ENCODE measurements at regions not wholly inside any gene's neighbourhood (a gene's known extent, or its start where the extent isn't known, plus 50 kb on each side); places are given as distances from the start of the nearest gene placed in this dataset.
"Not testable (repeated sequence)": the region's sequence is repeated elsewhere in the genome, so short reads cannot be mapped to it uniquely, and the experiment has no call there.

DNA sequence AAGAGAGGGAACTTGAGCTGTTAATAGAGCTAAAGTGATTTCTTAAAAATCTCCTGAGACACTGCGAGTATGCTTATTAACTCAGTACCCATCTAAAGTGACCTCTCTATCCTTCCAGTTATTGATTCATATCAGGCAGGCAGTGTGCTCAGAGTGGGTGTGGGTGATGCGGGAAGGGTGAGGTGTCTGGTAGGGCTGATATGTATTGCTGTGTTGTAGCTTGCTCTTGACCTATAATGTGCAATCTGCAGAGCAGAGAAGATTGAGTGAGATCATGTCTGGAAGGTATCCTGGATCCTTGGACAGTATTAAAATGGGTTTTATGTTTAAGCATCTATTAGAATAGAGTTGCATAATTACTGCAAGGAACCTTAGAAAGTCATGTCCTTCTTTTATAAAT is 71.9 kb upstream of the SEC22B start:
- H3K27ac ChIP-seq (ENCODE audit: low read depth, low read length); H3K9me3 ChIP-seq (ENCODE audit: control insufficient read depth, insufficient read depth, low read length); DNase-seq (ENCODE audit: low read depth, low spot score); H3K4me3 ChIP-seq (ENCODE audit: low read depth, low read length); H3K27me3 ChIP-seq (ENCODE audit: control insufficient read depth, insufficient read depth, low read length); POLR2A ChIA-PET; CTCF ChIA-PET: not testable (repeated sequence)

DNA sequence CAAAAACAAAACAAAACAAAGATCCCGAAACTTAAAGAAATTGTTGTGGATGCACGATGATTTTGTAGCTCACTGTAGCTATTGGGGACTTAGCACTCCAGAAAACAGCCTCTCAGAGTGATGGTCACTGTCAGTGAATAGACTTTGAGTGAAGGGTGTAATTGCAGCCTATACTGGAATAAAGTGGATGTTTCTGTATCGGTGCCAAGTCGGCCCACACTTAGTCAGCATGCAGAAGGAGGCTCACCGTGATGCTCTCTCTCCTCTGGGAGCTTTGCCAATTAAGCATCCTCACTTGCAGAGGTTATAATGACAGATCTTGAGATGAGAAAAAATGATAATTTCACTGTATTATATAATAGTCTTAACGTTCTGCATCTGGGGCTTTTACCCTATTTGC is 67.5 kb upstream of the SEC22B start:
- H3K27ac ChIP-seq (ENCODE audit: low read depth, low read length); H3K27me3 ChIP-seq (ENCODE audit: control insufficient read depth, insufficient read depth, low read length); H3K4me3 ChIP-seq (ENCODE audit: low read depth, low read length); POLR2A ChIA-PET; CTCF ChIA-PET; H3K9me3 ChIP-seq (ENCODE audit: control insufficient read depth, insufficient read depth, low read length); DNase-seq (ENCODE audit: low read depth, low spot score): not testable (repeated sequence)

DNA sequence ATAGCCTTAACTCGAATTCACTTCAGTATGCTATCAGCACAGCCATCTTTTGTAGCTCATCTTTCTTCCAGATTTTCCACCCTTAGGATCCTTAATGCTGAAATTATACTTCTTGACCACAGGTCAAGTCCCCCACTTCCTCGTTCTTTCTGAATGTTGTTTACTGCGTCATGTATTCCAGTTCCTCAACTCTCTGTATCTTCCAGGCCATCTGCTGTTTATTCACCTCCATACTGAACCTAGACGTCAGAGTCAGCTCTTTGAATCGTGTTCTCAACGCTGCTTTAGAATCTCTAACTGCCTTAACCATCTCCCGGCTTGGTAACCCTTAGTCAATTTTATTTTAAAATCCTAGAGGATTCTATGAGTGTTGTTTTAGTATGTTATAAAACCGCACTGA is 66.3 kb upstream of the SEC22B start:
- CTCF ChIA-PET; H3K27ac ChIP-seq (ENCODE audit: low read depth, low read length); H3K27me3 ChIP-seq (ENCODE audit: control insufficient read depth, insufficient read depth, low read length); H3K4me3 ChIP-seq (ENCODE audit: low read depth, low read length); DNase-seq (ENCODE audit: low read depth, low spot score); POLR2A ChIA-PET; H3K9me3 ChIP-seq (ENCODE audit: control insufficient read depth, insufficient read depth, low read length): not testable (repeated sequence)

DNA sequence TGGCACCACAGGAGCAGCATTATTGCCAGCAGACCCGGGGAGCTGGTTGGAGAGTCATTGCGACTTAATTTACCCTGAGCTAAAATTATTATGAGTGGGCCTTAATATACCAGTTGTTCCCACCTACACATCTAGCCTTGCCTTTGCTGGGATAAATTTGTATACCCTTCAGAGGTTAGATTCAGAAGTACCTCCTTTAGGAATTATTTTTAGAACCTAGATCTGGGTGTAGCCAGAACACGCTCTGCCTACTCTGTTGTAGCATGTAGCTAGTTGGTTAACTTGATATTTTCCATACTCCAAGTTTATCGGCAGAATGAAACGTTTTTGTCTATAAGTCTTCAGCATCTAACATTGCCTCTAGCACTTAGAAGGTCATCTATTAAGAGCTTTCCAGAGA is 65.5 kb upstream of the SEC22B start:
- H3K27me3 ChIP-seq (ENCODE audit: control insufficient read depth, insufficient read depth, low read length); POLR2A ChIA-PET; CTCF ChIA-PET; H3K27ac ChIP-seq (ENCODE audit: low read depth, low read length); H3K9me3 ChIP-seq (ENCODE audit: control insufficient read depth, insufficient read depth, low read length); H3K4me3 ChIP-seq (ENCODE audit: low read depth, low read length); DNase-seq (ENCODE audit: low read depth, low spot score): not testable (repeated sequence)

DNA sequence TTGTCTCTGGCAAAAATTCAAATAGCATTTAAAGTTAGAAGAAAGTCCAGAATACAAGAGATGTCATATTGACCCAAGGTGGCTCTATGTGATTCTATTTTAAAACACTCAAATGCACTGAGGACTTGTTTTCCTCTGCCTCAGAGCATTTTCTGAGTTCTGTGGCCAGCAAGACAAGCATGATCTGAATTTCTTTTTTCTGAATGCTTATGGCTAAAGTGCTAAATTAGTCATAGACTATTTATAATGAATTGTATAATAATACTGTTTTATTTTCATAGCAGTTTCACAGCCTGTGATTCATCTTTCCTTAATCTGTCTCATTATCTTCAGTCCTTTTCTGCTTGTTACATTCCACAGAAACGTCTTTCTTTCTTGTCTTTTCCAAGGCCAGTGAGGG is 63.9 kb upstream of the SEC22B start:
- POLR2A ChIA-PET; H3K4me3 ChIP-seq (ENCODE audit: low read depth, low read length); CTCF ChIA-PET; H3K27ac ChIP-seq (ENCODE audit: low read depth, low read length); H3K27me3 ChIP-seq (ENCODE audit: control insufficient read depth, insufficient read depth, low read length); DNase-seq (ENCODE audit: low read depth, low spot score); H3K9me3 ChIP-seq (ENCODE audit: control insufficient read depth, insufficient read depth, low read length): not testable (repeated sequence)

DNA sequence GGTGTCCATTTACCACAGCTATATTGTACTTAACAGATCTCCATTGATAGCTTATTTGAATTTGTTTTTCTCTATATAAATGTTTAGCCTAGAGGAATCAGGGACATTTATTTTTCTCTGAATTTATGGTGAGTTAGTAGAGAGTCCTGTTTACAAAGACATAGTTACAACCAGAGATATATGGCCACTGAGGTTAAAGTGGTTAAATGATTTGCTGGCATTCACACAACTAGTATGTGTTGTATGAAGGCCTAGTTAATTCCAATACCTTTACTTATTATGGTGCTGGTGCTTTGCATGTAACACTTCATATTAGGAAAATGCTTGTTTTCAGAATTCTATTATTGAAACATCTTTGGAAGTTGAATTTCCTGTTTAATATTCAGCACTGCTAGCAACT is 63.0 kb upstream of the SEC22B start:
- H3K4me3 ChIP-seq (ENCODE audit: low read depth, low read length); CTCF ChIA-PET; H3K27ac ChIP-seq (ENCODE audit: low read depth, low read length); H3K27me3 ChIP-seq (ENCODE audit: control insufficient read depth, insufficient read depth, low read length); H3K9me3 ChIP-seq (ENCODE audit: control insufficient read depth, insufficient read depth, low read length); DNase-seq (ENCODE audit: low read depth, low spot score); POLR2A ChIA-PET: not testable (repeated sequence)

DNA sequence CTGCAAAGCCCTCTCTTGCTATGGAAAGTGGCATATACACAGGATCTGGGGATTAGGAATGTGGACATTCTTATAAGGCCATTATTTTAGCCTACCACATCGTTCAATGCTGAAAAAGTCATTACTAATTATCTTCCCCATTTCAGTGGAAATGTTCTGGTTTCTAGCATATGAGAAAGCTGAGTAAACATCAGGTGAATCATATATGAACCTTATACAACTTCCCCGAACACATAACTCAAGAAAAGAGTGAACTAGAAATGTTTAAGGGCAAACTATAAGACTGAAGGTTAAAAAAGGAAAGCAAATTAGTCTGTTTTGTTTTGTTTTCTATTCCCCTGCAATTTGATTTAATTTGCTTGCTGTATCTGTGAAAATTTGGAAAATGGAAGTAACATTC is 62.5 kb upstream of the SEC22B start:
- H3K27ac ChIP-seq (ENCODE audit: low read depth, low read length); H3K27me3 ChIP-seq (ENCODE audit: control insufficient read depth, insufficient read depth, low read length); POLR2A ChIA-PET; H3K9me3 ChIP-seq (ENCODE audit: control insufficient read depth, insufficient read depth, low read length); CTCF ChIA-PET; DNase-seq (ENCODE audit: low read depth, low spot score); H3K4me3 ChIP-seq (ENCODE audit: low read depth, low read length): not testable (repeated sequence)

DNA sequence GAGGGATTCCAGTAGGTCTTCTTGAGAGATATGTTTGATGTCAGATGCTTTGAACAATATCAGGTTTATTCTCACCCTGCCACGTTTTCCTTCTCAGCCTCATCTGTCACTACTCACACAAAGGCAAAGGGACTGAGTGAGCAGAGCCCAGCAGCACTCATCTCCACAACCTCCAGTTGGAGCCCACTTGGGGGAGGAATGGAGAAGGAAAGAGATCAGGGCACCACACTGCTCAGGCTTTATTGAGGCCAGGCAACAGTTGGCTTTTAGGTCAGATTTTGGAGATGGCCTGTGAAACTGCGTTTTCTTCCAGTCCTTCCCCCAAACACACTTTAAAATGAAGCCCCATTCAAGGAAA is 57.3 kb upstream of the SEC22B start:
- DNase-seq (ENCODE audit: low read depth, low spot score); CTCF ChIA-PET; H3K4me3 ChIP-seq (ENCODE audit: low read depth, low read length); H3K9me3 ChIP-seq (ENCODE audit: control insufficient read depth, insufficient read depth, low read length); H3K27me3 ChIP-seq (ENCODE audit: control insufficient read depth, insufficient read depth, low read length); H3K27ac ChIP-seq (ENCODE audit: low read depth, low read length); POLR2A ChIA-PET: not testable (repeated sequence)

DNA sequence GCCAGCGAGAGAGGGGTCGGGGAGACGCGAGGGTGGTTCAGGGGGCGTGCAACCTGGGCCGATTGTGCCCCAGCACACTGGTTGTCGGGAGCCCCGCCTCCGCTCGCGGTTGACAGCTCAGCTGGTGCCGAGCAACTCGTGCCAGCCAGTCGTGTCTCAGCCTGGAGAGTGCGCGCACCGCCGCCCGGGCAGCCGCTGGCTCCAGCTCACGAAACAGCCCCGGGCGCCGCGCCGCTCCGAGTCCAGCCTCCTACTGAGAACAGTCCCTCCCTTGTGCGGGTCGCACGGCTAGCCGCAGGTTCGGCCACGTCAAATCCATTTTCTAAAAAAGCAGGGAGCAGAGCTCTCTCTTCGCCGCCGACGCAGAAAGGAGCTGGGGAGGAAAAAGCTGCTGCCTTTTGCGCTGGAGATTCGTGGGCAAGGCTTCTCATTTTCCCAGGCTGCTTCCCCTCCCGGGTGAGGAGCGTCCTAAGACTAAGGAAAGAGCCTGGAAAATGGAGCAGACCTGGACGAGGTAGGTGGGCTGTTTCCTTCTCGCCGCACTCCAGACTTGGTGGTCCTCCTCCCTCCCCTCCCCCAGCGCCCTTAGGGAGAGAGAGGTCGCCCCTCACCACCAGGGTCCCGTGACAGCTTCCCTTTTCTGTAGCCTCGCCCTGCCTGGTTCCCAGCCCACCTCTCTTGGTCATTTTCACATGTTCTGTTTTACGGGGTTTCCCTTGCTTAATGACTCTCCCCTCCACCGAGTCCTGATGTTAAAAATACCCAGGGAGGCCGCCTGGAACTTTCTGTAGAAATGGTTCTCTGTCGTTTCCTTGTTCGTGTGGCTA is 56.7 kb upstream of the SEC22B start:
- 0 out of 2 replicates have a peak overlapping the region, but pooled peaks have one; percentile 22 for H3K4me3 ChIP-seq (ENCODE audit: low read depth, low read length)
- CTCF ChIA-PET; H3K27ac ChIP-seq (ENCODE audit: low read depth, low read length); H3K27me3 ChIP-seq (ENCODE audit: control insufficient read depth, insufficient read depth, low read length); DNase-seq (ENCODE audit: low read depth, low spot score); H3K9me3 ChIP-seq (ENCODE audit: control insufficient read depth, insufficient read depth, low read length); POLR2A ChIA-PET: not testable (repeated sequence)

DNA sequence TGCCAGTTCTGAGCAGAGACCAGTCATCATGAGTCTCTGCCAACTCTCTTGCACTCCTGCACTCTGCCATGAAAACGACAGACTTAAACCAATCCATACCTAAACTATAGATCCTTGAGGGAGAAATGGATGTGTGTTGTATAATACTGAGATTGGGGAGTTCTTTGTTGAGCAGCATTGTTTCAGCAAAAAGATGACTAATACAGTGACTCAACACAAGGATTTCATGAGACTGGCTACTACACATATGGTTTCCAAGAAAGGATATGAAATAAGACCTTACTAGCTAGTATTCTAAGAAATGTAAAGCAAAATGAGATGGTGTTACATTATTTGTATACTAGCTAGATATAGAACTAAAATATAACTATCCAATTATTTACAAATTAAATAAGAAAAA is 53.5 kb upstream of the SEC22B start:
- CTCF ChIA-PET; H3K27ac ChIP-seq (ENCODE audit: low read depth, low read length); H3K9me3 ChIP-seq (ENCODE audit: control insufficient read depth, insufficient read depth, low read length); H3K4me3 ChIP-seq (ENCODE audit: low read depth, low read length); DNase-seq (ENCODE audit: low read depth, low spot score); POLR2A ChIA-PET; H3K27me3 ChIP-seq (ENCODE audit: control insufficient read depth, insufficient read depth, low read length): not testable (repeated sequence)

Small RNA genes in the stretch of these regions (small RNA-seq; reads per million reads assigned to genes)
- 44.4 reads per million, percentile 84 among the genes with 10 or more reads in this experiment for gene RF00003 (ENCODE audit: insufficient read length, low read depth)
